ENCODE measurements at regions not wholly inside any gene's neighbourhood (a gene's known extent, or its start where the extent isn't known, plus 50 kb on each side); places are given as distances from the start of the nearest gene placed in this dataset.

GRCh38 chr11:39190751-39191150 lies 2268.7 kb downstream of the LRRC4C start:
- POLR2A ChIA-PET: no interaction called here

GRCh38 chr11:39177678-39178077 lies 2281.8 kb downstream of the LRRC4C start:
- Histone ChIP-seq H3K4me3 (ENCODE audit: low read depth, low read length) (no peak overlapping the region), H3K36me3 (ENCODE audit: control insufficient read depth, insufficient read depth, low read length) (no peaks in the 10 kb centered on the region), H3K27me3 (ENCODE audit: control insufficient read depth, insufficient read depth, low read length) (no peaks in the 10 kb centered on the region)
- ChIA-PET POLR2A (no interaction called here), CTCF (no interaction called here)
- DNase-seq (ENCODE audit: low read depth): no peak
- TF ChIP-seq CTCF (IDR thresholded peaks at IDR 0.05; ENCODE audit: insufficient read depth, low read depth, low read length): no peak

More at GRCh38 chr11:39190751-39191150, 2268.7 kb downstream of the LRRC4C start:
- H3K4me3 ChIP-seq (ENCODE audit: low read depth, low read length): no peak overlapping the region
- TF ChIP-seq CTCF (IDR thresholded peaks at IDR 0.05; ENCODE audit: insufficient read depth, low read depth, low read length): no peak
- H3K36me3 ChIP-seq (ENCODE audit: control insufficient read depth, insufficient read depth, low read length): no peaks in the 10 kb centered on the region
- CTCF ChIA-PET: interaction anchor here (0.6 kb wide), 1 partner anchor 550 kb away, joined by 3 read pairs; no protein-coding TSS in a partner anchor
- H3K27me3 ChIP-seq (ENCODE audit: control insufficient read depth, insufficient read depth, low read length): no peaks in the 10 kb centered on the region
- DNase-seq (ENCODE audit: low read depth): no peak

GRCh38 chr11:39174965-39175364 lies 2284.5 kb downstream of the LRRC4C start:
- DNase-seq (ENCODE audit: low read depth): no peak

GRCh38 chr11:39174196-39174595 lies 2285.3 kb downstream of the LRRC4C start:
- H3K27me3 ChIP-seq (ENCODE audit: control insufficient read depth, insufficient read depth, low read length): no peaks in the 10 kb centered on the region
- no peak for TF ChIP-seq CTCF (IDR thresholded peaks at IDR 0.05; ENCODE audit: insufficient read depth, low read depth, low read length)
- ChIA-PET POLR2A (no interaction called here), CTCF (interaction anchor here (0.6 kb wide), 1 partner anchor 1487 kb away, joined by 3 read pairs; no protein-coding TSS in a partner anchor)
- no peak for DNase-seq (ENCODE audit: low read depth)
- no peaks in the 10 kb centered on the region for H3K36me3 ChIP-seq (ENCODE audit: control insufficient read depth, insufficient read depth, low read length)
- H3K4me3 ChIP-seq (ENCODE audit: low read depth, low read length): no peak overlapping the region

More at GRCh38 chr11:39174965-39175364, 2284.5 kb downstream of the LRRC4C start:
- ChIA-PET CTCF (interaction anchor here (0.6 kb wide), 2 partner anchors 395 to 1488 kb away, joined by 3 read pairs; no protein-coding TSS in a partner anchor), POLR2A (no interaction called here)
- no peak overlapping the region for H3K4me3 ChIP-seq (ENCODE audit: low read depth, low read length)
- H3K27me3 ChIP-seq (ENCODE audit: control insufficient read depth, insufficient read depth, low read length): no peaks in the 10 kb centered on the region
- no peak for TF ChIP-seq CTCF (IDR thresholded peaks at IDR 0.05; ENCODE audit: insufficient read depth, low read depth, low read length)
- H3K36me3 ChIP-seq (ENCODE audit: control insufficient read depth, insufficient read depth, low read length): no peaks in the 10 kb centered on the region

- POLR2A ChIA-PET: no interaction called here
- Histone ChIP-seq H3K4me3 (ENCODE audit: low read depth, low read length) (no peak overlapping the region), H3K27me3 (ENCODE audit: control insufficient read depth, insufficient read depth, low read length) (no peaks in the 10 kb centered on the region), H3K36me3 (ENCODE audit: control insufficient read depth, insufficient read depth, low read length) (no peaks in the 10 kb centered on the region)
- CTCF ChIA-PET: no interaction called here
- no peak for DNase-seq (ENCODE audit: low read depth)
- TF ChIP-seq CTCF (IDR thresholded peaks at IDR 0.05; ENCODE audit: insufficient read depth, low read depth, low read length): no peak
Observed at GRCh38 chr11:39165021-39165420, 2294.4 kb downstream of the LRRC4C start.
